ENCODE measurements at regions not wholly inside any gene's neighbourhood (a gene's known extent, or its start where the extent isn't known, plus 50 kb on each side); places are given as distances from the start of the nearest gene placed in this dataset.

DNA sequence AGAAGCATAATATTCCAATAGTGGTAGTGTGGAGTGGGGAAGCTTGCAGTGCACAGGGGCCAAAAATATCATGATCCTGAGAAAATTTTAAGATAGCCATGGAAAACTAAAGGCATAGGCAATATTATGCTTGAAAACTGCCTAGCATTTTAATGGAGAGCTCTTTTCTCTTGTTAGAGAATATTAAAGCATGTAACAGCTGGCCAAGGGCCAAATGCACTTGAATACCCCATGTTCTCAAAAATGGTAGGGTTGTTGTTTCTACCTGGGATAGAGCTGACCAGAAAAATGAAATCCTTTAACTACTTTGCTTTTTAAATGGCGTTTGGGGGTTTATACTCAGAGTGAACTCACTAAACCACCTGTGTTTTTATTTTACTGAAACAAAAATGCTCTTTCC, 739.6 kb upstream of the SLIT2 start:
- TF ChIP-seq CTCF (IDR thresholded peaks at IDR 0.05) (no peak), POLR2A (IDR thresholded peaks at IDR 0.05) (no peak)
